Heart left ventricle (tissue), 13 donors: ENCODE measurements at regions not wholly inside any gene's neighbourhood (a gene's known extent, or its start where the extent isn't known, plus 50 kb on each side); places are given as distances from the start of the nearest gene placed in this dataset.

Experiments
- CTCF ChIP-seq, 12 donors: fragments of 200-600 bp; sonication (generic) in 4 of 12; IDR thresholded peaks; one replicate each; pipeline versions ENCODE4 v1.5.0 to v1.8.0; 2018 to 2022; ENCODE audit warnings: antibody characterized with exemption in 12 of 12, mild to moderate bottlenecking in 5 of 12
- POLR2A ChIP-seq, 2 donors: fragments of 450-650 bp; IDR thresholded peaks; one replicate each; pipeline ENCODE4 v1.6.1; 2017; ENCODE audit warnings: antibody characterized with exemption in 2 of 2, mild to moderate bottlenecking in 2 of 2, moderate library complexity in 2 of 2
- donor health status: ischemic (EF 13 %, LVEDD 7.1; RV severe dilation, severe dysfunction).
- donor health status: DM: no; HTN: yes; CAD: no.
- donor health status: DM: no; HTN: no; CAD: no.
- donor health status: ischemic (EF 25% LVEDD 6.9; RV normal size, moderate dysfunction).
- donor health status: ischemic (EF 25% LVEDD 5.7; RV mildly dilated, moderate dysfunction).
- donor health status: ischemic (EF 35%, LVEDD 5.7; RV mildly dilated, moderate dysfunction).
- donor health status: nonischemic (EF 11% LVEDD 7.7; RV severe dilation, severe dysfunction).
- donor health status: DM: yes; HTN: yes; CAD: no.
- donor health status: PGD.
- donor health status: ischemic (EF 29% LVEDD 5.4; RV normal size, mild dysfunction).
- donor health status: nonischemic (EF 23%, LVEDD 6.1; RV moderate dilation, normal function).

GRCh38 chr9:90958328-90958727 lies 156.7 kb downstream of the SYK start:
- TF ChIP-seq POLR2A (IDR thresholded peaks at IDR 0.05) (no peak), CTCF (IDR thresholded peaks at IDR 0.05) (no peak)
